HG03439 (cell line): ENCODE measurements at regions not wholly inside any gene's neighbourhood (a gene's known extent, or its start where the extent isn't known, plus 50 kb on each side); places are given as distances from the start of the nearest gene placed in this dataset.

ENCODE experiments used
- ATAC-seq: cut with Tn5 transposase; IDR thresholded peaks from one replicate; pipeline ENCODE4 v1.9.1; 2021; ENCODE audit warnings: mild to moderate bottlenecking, moderate library complexity; ENCODE audit not compliant: unreplicated experiment

- no peak for ATAC-seq
These were observed 54.6 kb upstream of the PARM1 start for GRCh38 chr4:74878323-74878722.

- no peak for ATAC-seq
These were observed 57.5 kb upstream of the PARM1 start for GRCh38 chr4:74875451-74875850.

- no peak for ATAC-seq
These were observed 58.1 kb upstream of the PARM1 start for GRCh38 chr4:74874753-74875367.

- ATAC-seq, result peak; percentile 89
These were observed 59.2 kb upstream of the PARM1 start for GRCh38 chr4:74873545-74874301.

- no peak for ATAC-seq
These were observed 64.7 kb upstream of the BTC start for GRCh38 chr4:74858921-74859562.

GRCh38 chr4:74855879-74856278 lies 61.6 kb upstream of the BTC start:
- ATAC-seq, result no peak

- no peak for ATAC-seq
These were observed 54.5 kb upstream of the BTC start for GRCh38 chr4:74848774-74849173.

- ATAC-seq, result no peak
These were observed 51.5 kb upstream of the BTC start for GRCh38 chr4:74845834-74846233.
